Osteocyte (in vitro differentiated cells): ENCODE measurements at regions not wholly inside any gene's neighbourhood (a gene's known extent, or its start where the extent isn't known, plus 50 kb on each side); places are given as distances from the start of the nearest gene placed in this dataset.
"Not testable (repeated sequence)": the region's sequence is repeated elsewhere in the genome, so short reads cannot be mapped to it uniquely, and the experiment has no call there.

Source experiments
- DNase-seq: peaks from one replicate; pipeline ENCODE4 v3.0.0; 2021; ENCODE audit warnings: mixed read lengths; ENCODE audit not compliant: unreplicated experiment; ENCODE audit errors: extremely low spot score
- H3K27ac Mint-ChIP-seq: one replicate; pipeline ENCODE4 v1.8.0; 2021; ENCODE audit warnings: mild to moderate bottlenecking, mixed read lengths; ENCODE audit not compliant: unreplicated experiment
- H3K27me3 Mint-ChIP-seq: one replicate; pipeline ENCODE4 v1.8.0; 2021; ENCODE audit warnings: mixed read lengths; ENCODE audit not compliant: unreplicated experiment
- H3K36me3 Mint-ChIP-seq: one replicate; pipeline ENCODE4 v1.8.0; 2021; ENCODE audit warnings: mixed read lengths; ENCODE audit not compliant: unreplicated experiment
- H3K4me1 Mint-ChIP-seq: one replicate; pipeline ENCODE4 v1.8.0; 2021; ENCODE audit warnings: mixed read lengths; ENCODE audit not compliant: unreplicated experiment
- H3K4me3 Mint-ChIP-seq: one replicate; pipeline ENCODE4 v1.8.0; 2021; ENCODE audit warnings: mild to moderate bottlenecking, moderate library complexity, mixed read lengths; ENCODE audit not compliant: unreplicated experiment
- H3K9me3 Mint-ChIP-seq: one replicate; pipeline ENCODE4 v1.8.0; 2021; ENCODE audit warnings: mixed read lengths; ENCODE audit not compliant: unreplicated experiment
- TF ChIP-seq, protein P1 (sequence below): fragments of 200-600 bp; sonication (generic); IDR thresholded peaks from 2 replicates; pipeline ENCODE4 v1.5.0; 2021; ENCODE audit warnings: antibody characterized with exemption, mild to moderate bottlenecking, moderate library complexity

DNA sequence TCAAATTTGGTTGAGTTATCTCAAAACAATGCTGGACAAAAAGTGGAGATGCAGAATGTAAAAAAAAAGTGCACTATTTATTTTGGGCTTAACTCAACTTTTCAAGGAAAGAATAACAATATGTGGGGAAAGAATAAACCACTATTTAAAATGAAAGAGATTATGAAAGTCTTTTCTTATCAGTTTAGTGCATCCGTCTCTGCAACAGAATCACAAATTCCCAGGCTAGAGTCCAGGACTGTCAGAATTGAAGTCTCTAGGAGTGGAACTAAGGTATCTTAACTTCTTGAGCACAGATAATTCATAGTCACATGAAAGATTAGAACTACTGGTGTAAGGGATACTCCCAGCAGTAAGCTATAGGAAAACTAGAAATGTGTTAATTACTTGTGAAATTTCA lies 1200.3 kb upstream of the LRRN3 start:
- Mint-ChIP-seq H3K36me3 (no peaks in the 10 kb centered on the region), H3K27me3 (no peaks in the 10 kb centered on the region), H3K9me3 (no peaks in the 10 kb centered on the region), H3K27ac (no peak overlapping the region), H3K4me3 (no peak overlapping the region), H3K4me1 (peaks cover 4% of the 10 kb centered on the region)
- TF ChIP-seq, protein P1, sequence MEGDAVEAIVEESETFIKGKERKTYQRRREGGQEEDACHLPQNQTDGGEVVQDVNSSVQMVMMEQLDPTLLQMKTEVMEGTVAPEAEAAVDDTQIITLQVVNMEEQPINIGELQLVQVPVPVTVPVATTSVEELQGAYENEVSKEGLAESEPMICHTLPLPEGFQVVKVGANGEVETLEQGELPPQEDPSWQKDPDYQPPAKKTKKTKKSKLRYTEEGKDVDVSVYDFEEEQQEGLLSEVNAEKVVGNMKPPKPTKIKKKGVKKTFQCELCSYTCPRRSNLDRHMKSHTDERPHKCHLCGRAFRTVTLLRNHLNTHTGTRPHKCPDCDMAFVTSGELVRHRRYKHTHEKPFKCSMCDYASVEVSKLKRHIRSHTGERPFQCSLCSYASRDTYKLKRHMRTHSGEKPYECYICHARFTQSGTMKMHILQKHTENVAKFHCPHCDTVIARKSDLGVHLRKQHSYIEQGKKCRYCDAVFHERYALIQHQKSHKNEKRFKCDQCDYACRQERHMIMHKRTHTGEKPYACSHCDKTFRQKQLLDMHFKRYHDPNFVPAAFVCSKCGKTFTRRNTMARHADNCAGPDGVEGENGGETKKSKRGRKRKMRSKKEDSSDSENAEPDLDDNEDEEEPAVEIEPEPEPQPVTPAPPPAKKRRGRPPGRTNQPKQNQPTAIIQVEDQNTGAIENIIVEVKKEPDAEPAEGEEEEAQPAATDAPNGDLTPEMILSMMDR, result no peak
- no peak for DNase-seq

DNA sequence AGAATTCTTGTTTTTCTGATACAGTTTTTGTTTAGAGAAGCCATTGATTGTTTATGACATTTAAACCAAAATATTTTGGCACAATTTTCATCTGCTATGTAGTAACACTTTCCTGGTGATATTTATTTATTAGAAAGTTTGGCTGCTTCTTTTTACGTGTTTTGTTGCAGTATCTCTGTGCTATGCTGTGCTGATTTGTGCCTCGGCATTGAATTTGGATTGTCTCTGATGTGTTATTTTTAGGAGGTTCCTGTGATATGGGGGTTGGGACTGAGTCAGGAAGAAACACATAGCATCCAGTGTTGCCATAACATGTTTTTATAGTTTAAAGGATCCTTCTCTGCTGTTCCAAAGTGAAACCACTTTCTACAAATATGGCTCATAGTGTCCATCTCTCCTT lies 1197.7 kb upstream of the LRRN3 start:
- no peak overlapping the region for H3K4me3 Mint-ChIP-seq
- no peak for DNase-seq
- peaks cover 4% of the 10 kb centered on the region for H3K4me1 Mint-ChIP-seq
- no peaks in the 10 kb centered on the region for H3K9me3 Mint-ChIP-seq
- no peak overlapping the region for H3K27ac Mint-ChIP-seq
- no peaks in the 10 kb centered on the region for H3K27me3 Mint-ChIP-seq
- H3K36me3 Mint-ChIP-seq, result no peaks in the 10 kb centered on the region
- TF ChIP-seq, protein P1, result no peak

DNA sequence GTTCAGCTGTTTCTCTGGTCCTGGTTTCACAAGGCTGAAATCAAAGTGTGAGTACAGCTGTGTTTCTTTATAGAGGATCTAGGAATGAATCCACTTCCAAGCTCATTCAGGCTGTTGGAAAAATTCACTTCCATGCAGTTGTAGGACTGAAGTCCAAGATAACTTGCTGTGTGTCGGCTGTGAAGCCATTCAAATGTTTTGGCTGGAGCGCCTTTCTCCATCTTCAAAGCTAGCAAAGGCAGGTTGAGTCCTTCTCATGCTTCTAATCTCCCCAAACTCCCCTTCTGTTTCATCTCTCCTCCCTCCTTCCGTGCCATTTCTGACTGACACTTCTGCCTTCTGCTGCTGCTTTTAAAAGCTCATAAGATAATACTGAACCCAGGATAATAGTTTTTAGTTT lies 1195.4 kb upstream of the LRRN3 start:
- Mint-ChIP-seq H3K4me3 (no peak overlapping the region), H3K4me1 (peaks cover 4% of the 10 kb centered on the region)

DNA sequence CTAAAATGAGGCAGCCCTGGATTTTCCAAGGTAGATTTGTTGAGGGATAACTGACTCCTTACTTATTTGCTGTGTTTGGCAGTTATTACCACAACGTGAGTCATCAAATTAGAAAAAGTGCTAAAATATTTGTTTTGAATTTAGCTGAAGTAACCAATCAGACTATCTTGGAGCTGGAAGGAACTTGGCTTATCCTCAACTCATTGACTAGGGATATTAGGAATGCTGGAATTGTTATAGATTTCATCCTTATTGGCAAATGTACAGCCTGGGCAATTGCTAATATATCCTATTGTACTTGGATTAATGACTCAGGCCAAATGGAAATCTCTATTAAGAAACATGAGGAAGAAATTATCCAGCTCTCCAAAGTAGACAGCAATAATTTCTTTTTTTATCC lies 1189.0 kb upstream of the LRRN3 start:
- Mint-ChIP-seq H3K27ac (no peak overlapping the region), H3K9me3 (no peaks in the 10 kb centered on the region), H3K27me3 (no peaks in the 10 kb centered on the region), H3K4me1 (no peaks in the 10 kb centered on the region), H3K36me3 (no peaks in the 10 kb centered on the region), H3K4me3 (no peak overlapping the region)
- TF ChIP-seq, protein P1, result no peak
- DNase-seq, result no peak

More for the DNA sequence above, 1195.4 kb upstream of the LRRN3 start:
- Mint-ChIP-seq H3K9me3 (no peaks in the 10 kb centered on the region), H3K27ac (no peak overlapping the region), H3K36me3 (no peaks in the 10 kb centered on the region), H3K27me3 (no peaks in the 10 kb centered on the region)
- no peak for DNase-seq
- TF ChIP-seq, protein P1, result no peak

DNA sequence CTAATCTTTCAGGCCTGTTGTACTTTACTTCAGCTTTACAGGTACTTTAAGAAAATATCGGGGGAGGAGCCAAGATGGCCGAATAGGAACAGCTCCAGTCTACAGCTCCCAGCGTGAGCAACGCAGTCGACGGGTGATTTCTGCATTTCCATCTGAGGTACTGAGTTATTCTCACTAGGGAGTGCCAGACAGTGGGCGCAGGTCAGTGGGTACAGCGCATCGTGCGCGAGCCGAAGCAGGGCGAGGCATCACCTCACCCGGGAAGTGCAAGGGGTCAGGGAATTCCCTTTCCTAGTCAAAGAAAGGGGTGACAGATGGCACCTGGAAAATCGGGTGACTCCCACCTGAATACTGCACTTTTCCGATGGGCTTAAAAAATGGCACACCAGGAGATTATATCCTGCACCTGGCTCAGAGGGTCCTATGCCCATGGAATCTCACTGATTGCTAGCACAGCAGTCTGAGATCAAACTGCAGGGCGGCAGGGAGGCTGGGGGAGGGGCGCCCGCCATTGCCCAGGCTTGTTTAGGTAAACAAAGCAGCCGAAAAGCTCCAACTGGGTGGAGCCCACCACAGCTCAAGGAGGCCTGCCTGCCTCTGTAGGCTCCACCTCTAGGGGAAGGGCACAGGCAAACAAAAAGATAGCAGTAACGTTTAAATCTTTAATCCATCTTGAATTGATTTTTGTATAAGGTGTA lies 1185.4 kb upstream of the LRRN3 start:
- not testable (repeated sequence) for H3K4me1 Mint-ChIP-seq, H3K27ac Mint-ChIP-seq, H3K27me3 Mint-ChIP-seq, H3K4me3 Mint-ChIP-seq, H3K9me3 Mint-ChIP-seq, H3K36me3 Mint-ChIP-seq, DNase-seq
